GM12875 (cell line): ENCODE measurements at regions not wholly inside any gene's neighbourhood (a gene's known extent, or its start where the extent isn't known, plus 50 kb on each side); places are given as distances from the start of the nearest gene placed in this dataset.

Source experiments
- H3K4me3 ChIP-seq: one replicate; pipeline ENCODE4 v1.5.1; 2011; ENCODE audit warnings: low read depth, low read length, control low read depth
- TF ChIP-seq, protein P1 (sequence below): IDR thresholded peaks from 2 replicates; pipeline ENCODE4 v1.5.1; 2011; ENCODE audit warnings: low read depth, mild to moderate bottlenecking, control low read depth, inconsistent platforms, low read length, moderate library complexity, borderline replicate concordance; ENCODE audit not compliant: insufficient read depth

DNA sequence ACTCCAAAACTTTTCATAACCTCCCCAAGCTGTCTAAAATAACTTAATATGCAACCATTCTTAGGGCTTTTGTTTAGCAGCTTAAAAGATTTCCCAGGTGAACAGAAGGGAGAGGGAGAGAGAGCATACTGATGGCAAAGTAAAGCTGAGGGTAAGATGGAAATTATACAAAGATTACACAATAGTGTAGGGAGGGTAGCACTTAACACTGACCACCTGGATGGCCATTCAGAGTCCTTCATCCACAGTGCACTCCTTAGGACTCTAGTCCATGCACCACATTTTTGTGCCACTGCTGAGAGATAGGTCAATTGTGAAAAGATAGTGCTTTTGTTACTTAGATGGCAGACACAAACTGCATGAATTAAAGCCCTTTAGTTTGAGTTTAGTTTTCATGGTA is 574.6 kb downstream of the LMO4 start:
- H3K4me3 ChIP-seq: no peak overlapping the region

DNA sequence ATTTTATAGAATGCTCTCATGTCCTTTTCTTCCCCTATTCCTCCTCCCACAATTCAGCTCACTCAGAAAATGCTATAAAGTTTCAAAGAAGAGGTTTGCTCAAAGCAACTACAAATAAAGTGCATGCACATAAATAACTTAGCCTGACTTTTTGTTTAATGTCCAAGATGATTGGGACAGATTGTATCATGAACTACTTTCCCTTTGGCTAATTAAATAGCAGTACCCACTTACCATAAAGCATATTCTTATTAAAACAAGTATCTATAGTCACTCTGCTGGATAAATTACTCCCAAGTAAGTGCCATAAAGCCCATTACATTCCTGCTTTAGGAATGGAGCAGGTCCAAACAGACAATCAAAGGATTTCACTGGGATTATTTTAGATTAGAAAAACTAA is 576.0 kb downstream of the LMO4 start:
- TF ChIP-seq, protein P1, sequence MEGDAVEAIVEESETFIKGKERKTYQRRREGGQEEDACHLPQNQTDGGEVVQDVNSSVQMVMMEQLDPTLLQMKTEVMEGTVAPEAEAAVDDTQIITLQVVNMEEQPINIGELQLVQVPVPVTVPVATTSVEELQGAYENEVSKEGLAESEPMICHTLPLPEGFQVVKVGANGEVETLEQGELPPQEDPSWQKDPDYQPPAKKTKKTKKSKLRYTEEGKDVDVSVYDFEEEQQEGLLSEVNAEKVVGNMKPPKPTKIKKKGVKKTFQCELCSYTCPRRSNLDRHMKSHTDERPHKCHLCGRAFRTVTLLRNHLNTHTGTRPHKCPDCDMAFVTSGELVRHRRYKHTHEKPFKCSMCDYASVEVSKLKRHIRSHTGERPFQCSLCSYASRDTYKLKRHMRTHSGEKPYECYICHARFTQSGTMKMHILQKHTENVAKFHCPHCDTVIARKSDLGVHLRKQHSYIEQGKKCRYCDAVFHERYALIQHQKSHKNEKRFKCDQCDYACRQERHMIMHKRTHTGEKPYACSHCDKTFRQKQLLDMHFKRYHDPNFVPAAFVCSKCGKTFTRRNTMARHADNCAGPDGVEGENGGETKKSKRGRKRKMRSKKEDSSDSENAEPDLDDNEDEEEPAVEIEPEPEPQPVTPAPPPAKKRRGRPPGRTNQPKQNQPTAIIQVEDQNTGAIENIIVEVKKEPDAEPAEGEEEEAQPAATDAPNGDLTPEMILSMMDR: no peak
- no peak overlapping the region for H3K4me3 ChIP-seq

More for the DNA sequence above, 574.6 kb downstream of the LMO4 start:
- TF ChIP-seq, protein P1: no peak

DNA sequence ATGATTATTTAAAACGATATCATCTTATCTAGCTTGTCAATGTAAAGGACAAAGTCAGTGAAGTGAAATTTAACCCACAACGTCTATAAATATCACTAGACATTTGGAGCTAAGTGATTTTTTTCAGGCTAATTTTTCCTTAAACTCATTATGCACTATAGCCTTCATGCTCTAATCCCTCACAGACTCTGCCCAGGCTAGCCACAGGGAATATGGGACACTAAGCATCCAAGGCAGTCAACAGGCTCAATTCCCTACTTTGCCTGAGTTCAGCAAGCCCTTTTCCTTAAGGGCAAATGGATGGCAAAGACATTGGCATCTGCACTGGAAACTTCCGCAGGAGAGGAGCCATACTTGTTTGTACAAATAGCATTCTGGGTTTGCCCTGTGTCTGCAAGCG is 577.0 kb downstream of the LMO4 start:
- no peak overlapping the region for H3K4me3 ChIP-seq
- TF ChIP-seq, protein P1: no peak

DNA sequence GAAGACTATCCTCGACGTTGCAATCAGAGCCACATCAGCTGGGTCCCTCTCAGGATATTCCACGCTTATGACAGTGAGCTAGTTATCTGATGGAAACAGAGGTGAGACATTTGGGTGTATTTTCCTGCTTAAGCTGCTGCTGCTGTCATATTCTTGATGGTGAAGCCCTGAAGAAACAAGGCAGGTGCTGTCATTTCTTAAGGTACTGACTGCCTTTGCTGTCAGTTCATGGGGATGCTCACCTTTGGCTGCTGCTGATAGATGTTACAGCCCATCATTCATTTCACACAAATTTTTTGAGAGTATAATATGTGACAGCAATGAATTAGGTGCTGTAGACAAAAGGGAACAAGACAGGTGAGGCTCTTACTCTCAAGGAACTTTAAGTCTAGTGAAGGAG is 577.4 kb downstream of the LMO4 start:
- H3K4me3 ChIP-seq: no peak overlapping the region
- TF ChIP-seq, protein P1: no peak

DNA sequence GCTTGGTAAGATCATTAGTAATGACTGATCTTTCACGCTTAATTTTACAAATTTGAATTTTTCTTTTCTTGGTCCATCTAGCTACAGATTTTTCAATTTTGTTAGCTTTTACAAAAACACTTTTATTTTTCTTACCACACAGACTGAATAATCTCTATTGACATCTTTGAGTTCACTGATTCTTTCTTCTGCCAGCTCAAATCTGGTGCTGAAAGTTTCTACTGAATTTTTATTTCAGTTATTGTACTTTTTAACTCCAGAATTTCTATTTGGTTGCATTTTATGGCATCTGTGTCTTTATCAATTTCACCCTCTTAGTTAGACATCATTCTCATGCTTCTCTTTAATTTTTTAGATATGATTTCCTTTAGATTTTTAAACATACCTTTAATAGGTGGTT is 584.7 kb downstream of the LMO4 start:
- TF ChIP-seq, protein P1: no peak

DNA sequence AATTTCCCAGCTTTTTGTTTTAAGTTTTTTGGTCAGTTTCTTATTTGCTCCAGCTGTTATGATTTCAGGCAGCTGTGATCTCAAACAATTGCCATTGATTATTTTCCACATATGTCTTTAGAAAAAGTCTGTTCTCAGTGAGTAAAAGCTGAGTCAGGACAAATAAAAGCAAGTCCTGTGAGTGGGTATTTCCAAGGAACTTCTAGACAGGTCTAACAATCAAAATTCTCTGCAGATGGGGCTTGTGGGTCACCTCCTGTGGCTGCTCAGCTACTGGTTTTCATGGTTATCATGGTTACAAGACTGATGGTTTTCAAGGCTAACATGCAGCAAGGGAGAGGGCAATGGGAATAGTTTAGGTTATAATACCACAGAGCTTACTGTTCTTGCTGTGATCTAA is 585.7 kb downstream of the LMO4 start:
- no peak overlapping the region for H3K4me3 ChIP-seq
- TF ChIP-seq, protein P1: no peak

More for the DNA sequence above, 584.7 kb downstream of the LMO4 start:
- H3K4me3 ChIP-seq: no peak overlapping the region

DNA sequence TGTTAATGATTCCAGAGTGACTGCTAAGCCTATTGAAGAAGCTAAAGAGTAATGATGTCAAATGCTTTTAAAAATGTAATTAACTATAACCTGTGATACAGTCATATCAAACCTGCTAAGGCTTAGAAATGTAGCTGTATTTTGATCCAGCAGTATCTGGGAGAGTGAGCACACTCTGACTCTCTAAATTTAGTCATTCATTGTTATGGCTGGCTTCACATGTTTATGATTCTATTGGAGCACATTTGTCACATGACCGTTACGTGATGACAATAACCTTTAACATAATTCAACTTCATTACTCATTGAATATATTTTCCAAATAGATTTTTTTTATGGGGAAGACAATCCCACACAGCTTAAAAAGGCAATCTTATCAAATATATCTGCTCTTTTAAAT is 587.1 kb downstream of the LMO4 start:
- no peak overlapping the region for H3K4me3 ChIP-seq
- TF ChIP-seq, protein P1: no peak
